H1 (cell line): ENCODE measurements at regions not wholly inside any gene's neighbourhood (a gene's known extent, or its start where the extent isn't known, plus 50 kb on each side); places are given as distances from the start of the nearest gene placed in this dataset.

Source experiments
- CTCF ChIP-seq, 3 experiments: IDR thresholded peaks; 1 replicate in 2 of 3; 2 replicates in 1 of 3; pipeline versions ENCODE4 v1.5.1 to v1.6.1; 2011; ENCODE audit warnings: low read length in 3 of 3, mild to moderate bottlenecking in 3 of 3, inconsistent platforms in 2 of 3, low read depth in 1 of 3, moderate library complexity in 1 of 3; ENCODE audit not compliant: insufficient read depth in 1 of 3; ENCODE audit errors: control extremely low read depth in 1 of 3
- NANOG ChIP-seq: IDR thresholded peaks from 2 replicates; pipeline ENCODE4 v1.6.1; 2011; ENCODE audit warnings: low read length, low read depth, mild to moderate bottlenecking, inconsistent platforms; ENCODE audit not compliant: insufficient read depth, poor library complexity, severe bottlenecking
- RAD21 ChIP-seq, 2 experiments: IDR thresholded peaks in 1 of 2; conservative IDR thresholded peaks in 1 of 2; 2 replicates each; pipeline ENCODE4 v1.6.1; 2011; ENCODE audit warnings: low read depth in 2 of 2, low read length in 2 of 2, improper control_type of control experiment in 1 of 2, inconsistent platforms in 1 of 2, mild to moderate bottlenecking in 1 of 2, moderate library complexity in 1 of 2

GRCh38 chr6:40308533-40309306, 278.4 kb downstream of the LRFN2 start (continued):
- peak; percentile 96 for TF ChIP-seq RAD21 (IDR thresholded peaks at IDR 0.05 in 1 of 2, conservative IDR thresholded peaks at IDR 0.05 in 1 of 2; ENCODE audit: low read depth in 2 of 2, low read length in 2 of 2)
- TF ChIP-seq NANOG = peak; percentile 11
- peak; percentile 87 to 99 (median 89) for TF ChIP-seq CTCF (IDR thresholded peaks at IDR 0.05; ENCODE audit: control extremely low read depth in 1 of 3, insufficient read depth in 1 of 3, low read depth in 1 of 3, low read length in 3 of 3)
- TF ChIP-seq, all 59 proteins: peak for 5
